Stromal cell of bone marrow (primary cell): ENCODE measurements at regions not wholly inside any gene's neighbourhood (a gene's known extent, or its start where the extent isn't known, plus 50 kb on each side); places are given as distances from the start of the nearest gene placed in this dataset.
"Not testable (repeated sequence)": the region's sequence is repeated elsewhere in the genome, so short reads cannot be mapped to it uniquely, and the experiment has no call there.

Source experiments
- DNase-seq: peaks from one replicate; pipeline ENCODE4 v3.0.0-alpha.2; 2012; ENCODE audit warnings: low read depth

DNA sequence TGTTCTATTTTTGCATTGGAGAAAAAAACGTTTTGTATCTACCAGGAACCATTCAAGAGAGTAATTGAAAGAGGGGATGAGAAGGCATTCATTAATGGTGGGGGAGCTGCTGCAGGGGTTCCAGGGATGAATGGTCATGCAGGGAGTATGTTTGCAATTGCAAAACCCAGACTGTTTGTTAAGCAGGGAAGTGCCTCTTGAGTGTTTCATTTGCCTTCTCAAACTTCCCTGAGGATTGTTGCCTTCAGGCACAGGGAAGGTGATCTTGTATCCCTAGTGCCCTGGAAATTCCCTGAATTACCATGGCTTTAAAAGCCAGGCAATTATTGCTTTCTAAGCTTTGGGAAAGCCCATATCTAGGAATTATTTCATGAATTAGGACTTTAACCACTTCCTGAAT, 172.7 kb upstream of the NLGN4Y start:
- no peak for DNase-seq

DNA sequence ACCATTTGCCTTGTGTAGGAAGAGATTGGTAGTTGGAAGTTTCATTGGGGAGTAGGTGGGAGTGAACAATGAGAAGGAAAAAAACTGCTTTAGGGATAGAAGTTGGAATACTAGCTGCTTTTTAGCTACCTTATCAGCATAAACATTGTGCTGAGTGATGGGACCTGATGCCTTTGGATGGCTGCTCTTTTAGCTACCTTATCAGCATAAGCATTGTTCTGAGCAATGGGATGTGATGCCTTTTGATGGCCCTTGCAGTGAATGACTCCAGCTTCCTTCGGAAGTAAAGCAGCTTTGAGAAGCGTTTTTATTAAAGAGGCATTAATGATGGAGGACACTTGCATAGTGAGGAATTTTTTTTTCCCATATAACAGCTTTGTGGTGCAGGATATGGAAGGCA, 168.2 kb upstream of the NLGN4Y start:
- DNase-seq: no peak

GRCh38 chrY:14360748-14361500, 163.4 kb upstream of the NLGN4Y start:
- DNase-seq: no peak

DNA sequence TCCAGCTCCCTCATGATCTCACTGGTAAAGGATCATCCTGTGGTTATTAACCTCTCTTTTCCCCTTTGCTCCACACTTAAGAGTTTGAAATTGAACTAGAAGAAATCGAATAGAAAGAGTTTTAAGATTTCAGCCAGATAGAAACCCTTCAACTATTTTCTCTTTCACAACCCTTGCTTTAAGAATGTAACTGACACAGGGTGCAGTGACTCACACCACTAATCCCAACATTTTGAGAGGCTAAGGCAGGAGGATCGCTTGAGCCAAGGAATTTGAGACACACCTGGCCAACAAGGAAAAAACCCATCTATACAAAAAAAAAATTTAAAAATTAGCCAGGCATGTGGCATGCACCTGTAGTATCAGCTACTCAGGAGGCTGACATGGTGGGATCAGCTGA, 150.7 kb upstream of the NLGN4Y start:
- no peak for DNase-seq

DNA sequence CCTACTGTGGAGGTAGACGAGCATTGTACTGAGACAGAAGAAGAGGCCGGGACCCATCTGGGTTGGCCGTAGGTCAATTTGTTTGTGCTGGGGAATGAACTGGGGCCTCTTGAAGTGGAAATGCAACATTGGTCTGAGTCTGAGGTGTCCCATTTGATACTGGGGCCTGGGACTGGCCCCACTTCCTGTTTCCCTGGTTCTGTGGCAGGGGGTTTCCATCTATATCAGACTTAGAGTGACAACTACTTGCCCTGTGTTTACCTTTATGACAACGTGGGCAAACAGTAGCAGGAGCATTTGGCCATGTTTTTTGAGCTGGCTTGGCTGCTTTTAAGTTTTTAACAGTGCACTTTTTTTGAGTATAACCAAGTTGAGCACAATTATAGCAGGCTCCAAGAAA, 146.1 kb upstream of the NLGN4Y start:
- no peak for DNase-seq

- not testable (repeated sequence) for DNase-seq
Measured at GRCh38 chrY:14410549-14411030, 113.7 kb upstream of the NLGN4Y start.

DNA sequence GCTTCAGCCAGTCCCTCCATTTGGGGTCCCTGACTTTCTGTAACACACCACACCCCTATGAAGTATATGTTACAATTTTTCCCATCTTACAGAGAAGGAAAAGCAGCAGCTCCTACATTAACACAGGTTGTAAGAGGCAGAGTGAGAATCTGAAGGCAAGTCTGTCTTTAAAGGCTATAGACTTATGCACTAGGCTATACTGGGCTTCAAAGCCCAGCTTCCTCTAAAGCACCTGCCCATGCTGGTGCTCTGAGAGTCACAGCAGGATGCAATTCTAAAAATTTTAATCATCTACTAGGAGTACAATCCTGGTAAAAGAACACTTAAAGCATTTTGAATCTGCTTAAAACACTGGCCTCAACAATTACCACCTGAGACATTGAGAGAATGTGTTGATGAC, 113.0 kb upstream of the NLGN4Y start:
- no peak for DNase-seq

GRCh38 chrY:14436546-14436945, 87.8 kb upstream of the NLGN4Y start:
- DNase-seq: no peak

- no peak for DNase-seq
Measured at GRCh38 chrY:14437626-14438025, 86.7 kb upstream of the NLGN4Y start.

DNA sequence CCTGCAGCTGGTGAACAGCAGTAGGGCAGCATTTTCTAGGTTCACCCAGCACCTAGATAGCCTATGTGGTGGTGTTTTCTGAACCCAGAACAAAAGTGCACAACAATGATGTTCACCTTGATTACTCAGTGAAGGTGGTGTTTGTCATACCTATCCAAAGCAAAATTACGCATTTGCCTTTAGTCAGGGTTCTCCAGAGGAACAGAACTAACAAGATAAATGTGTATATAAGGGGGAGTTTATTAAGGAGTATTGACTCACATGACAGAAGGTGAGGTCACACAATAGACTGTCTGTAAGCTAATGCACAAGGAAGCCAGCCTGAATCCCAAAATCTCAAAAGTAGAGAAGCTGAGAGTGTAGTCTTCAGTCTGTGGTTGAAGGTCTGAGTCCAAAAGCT, 85.9 kb upstream of the NLGN4Y start:
- DNase-seq: no peak

- no peak for DNase-seq
Measured at GRCh38 chrY:14444550-14444949, 79.8 kb upstream of the NLGN4Y start.

- DNase-seq: no peak
Measured at GRCh38 chrY:14468151-14468683, 56.1 kb upstream of the NLGN4Y start.

DNA sequence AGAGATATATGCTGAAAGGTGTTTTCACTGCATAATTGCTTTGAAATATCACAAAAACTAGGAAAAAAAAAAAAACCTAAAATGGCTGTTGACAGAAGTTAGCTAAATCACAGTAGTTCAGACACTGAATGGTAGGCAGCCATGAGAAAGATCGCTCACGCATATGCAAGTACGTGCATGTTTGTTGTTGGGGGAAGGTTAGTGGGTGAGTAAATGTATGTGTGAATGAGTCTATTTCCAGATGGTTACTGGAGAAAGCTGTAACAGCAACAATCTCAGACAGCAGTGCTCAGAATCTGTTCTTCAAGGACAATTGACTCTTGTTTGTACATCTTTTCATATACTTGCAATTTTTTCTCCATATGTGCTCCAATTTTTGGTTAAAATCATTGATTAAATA, 51.9 kb upstream of the NLGN4Y start:
- DNase-seq: no peak

- DNase-seq: no peak
Measured at GRCh38 chrY:14473320-14473719, 51.0 kb upstream of the NLGN4Y start.
